GM18858 (cell line): ENCODE measurements at regions not wholly inside any gene's neighbourhood (a gene's known extent, or its start where the extent isn't known, plus 50 kb on each side); places are given as distances from the start of the nearest gene placed in this dataset.
"Not testable (repeated sequence)": the region's sequence is repeated elsewhere in the genome, so short reads cannot be mapped to it uniquely, and the experiment has no call there.

Experiments
- ATAC-seq: cut with Tn5 transposase; IDR thresholded peaks from one replicate; pipeline ENCODE4 v1.9.1; 2021; ENCODE audit not compliant: unreplicated experiment

- no peak for ATAC-seq
Observed at GRCh38 chr4:189548484-189549125, 392.1 kb upstream of the FRG1 start.

GRCh38 chr4:189551931-189552670 is 388.6 kb upstream of the FRG1 start:
- not testable (repeated sequence) for ATAC-seq

GRCh38 chr4:189560605-189561004 is 380.1 kb upstream of the FRG1 start:
- ATAC-seq, result not testable (repeated sequence)

- ATAC-seq, result not testable (repeated sequence)
Observed at GRCh38 chr4:189563751-189564150, 376.9 kb upstream of the FRG1 start.

GRCh38 chr4:189566271-189566670 is 374.4 kb upstream of the FRG1 start:
- ATAC-seq, result not testable (repeated sequence)

GRCh38 chr4:189566900-189567299 is 373.8 kb upstream of the FRG1 start:
- ATAC-seq, result not testable (repeated sequence)

- ATAC-seq, result not testable (repeated sequence)
Observed at GRCh38 chr4:189579645-189580044, 361.0 kb upstream of the FRG1 start.

GRCh38 chr4:189586908-189587632 is 353.6 kb upstream of the FRG1 start:
- not testable (repeated sequence) for ATAC-seq

GRCh38 chr4:189589201-189589600 is 351.5 kb upstream of the FRG1 start:
- not testable (repeated sequence) for ATAC-seq

- no peak for ATAC-seq
Observed at GRCh38 chr4:189592890-189593289, 347.8 kb upstream of the FRG1 start.

- ATAC-seq, result no peak
Observed at GRCh38 chr4:189597341-189597740, 343.3 kb upstream of the FRG1 start.

GRCh38 chr4:189600264-189600663 is 340.4 kb upstream of the FRG1 start:
- ATAC-seq, result no peak

- no peak for ATAC-seq
Observed at GRCh38 chr4:189600718-189601435, 339.8 kb upstream of the FRG1 start.

- not testable (repeated sequence) for ATAC-seq
Observed at GRCh38 chr4:189602827-189603226, 337.8 kb upstream of the FRG1 start.

- ATAC-seq, result not testable (repeated sequence)
Observed at GRCh38 chr4:189610571-189610970, 330.1 kb upstream of the FRG1 start.

GRCh38 chr4:189613207-189613606 is 327.5 kb upstream of the FRG1 start:
- ATAC-seq, result no peak

- ATAC-seq, result no peak
Observed at GRCh38 chr4:189615217-189615663, 325.4 kb upstream of the FRG1 start.

GRCh38 chr4:189617741-189618140 is 322.9 kb upstream of the FRG1 start:
- not testable (repeated sequence) for ATAC-seq

- not testable (repeated sequence) for ATAC-seq
Observed at GRCh38 chr4:189619441-189620250, 321.0 kb upstream of the FRG1 start.

GRCh38 chr4:189622574-189622973 is 318.1 kb upstream of the FRG1 start:
- not testable (repeated sequence) for ATAC-seq
